G401 (cell line): ENCODE measurements at regions not wholly inside any gene's neighbourhood (a gene's known extent, or its start where the extent isn't known, plus 50 kb on each side); places are given as distances from the start of the nearest gene placed in this dataset.

Source experiments
- DNase-seq: peaks from one replicate; pipeline ENCODE4 v3.0.0-alpha.2; 2015; ENCODE audit warnings: low spot score
- in situ Hi-C: cut with HindIII; loops from 2 replicates; pipeline ENCODE4 v1.10.0; 2016; ENCODE audit warnings: low sequenced_read_pairs, mixed read lengths

DNA sequence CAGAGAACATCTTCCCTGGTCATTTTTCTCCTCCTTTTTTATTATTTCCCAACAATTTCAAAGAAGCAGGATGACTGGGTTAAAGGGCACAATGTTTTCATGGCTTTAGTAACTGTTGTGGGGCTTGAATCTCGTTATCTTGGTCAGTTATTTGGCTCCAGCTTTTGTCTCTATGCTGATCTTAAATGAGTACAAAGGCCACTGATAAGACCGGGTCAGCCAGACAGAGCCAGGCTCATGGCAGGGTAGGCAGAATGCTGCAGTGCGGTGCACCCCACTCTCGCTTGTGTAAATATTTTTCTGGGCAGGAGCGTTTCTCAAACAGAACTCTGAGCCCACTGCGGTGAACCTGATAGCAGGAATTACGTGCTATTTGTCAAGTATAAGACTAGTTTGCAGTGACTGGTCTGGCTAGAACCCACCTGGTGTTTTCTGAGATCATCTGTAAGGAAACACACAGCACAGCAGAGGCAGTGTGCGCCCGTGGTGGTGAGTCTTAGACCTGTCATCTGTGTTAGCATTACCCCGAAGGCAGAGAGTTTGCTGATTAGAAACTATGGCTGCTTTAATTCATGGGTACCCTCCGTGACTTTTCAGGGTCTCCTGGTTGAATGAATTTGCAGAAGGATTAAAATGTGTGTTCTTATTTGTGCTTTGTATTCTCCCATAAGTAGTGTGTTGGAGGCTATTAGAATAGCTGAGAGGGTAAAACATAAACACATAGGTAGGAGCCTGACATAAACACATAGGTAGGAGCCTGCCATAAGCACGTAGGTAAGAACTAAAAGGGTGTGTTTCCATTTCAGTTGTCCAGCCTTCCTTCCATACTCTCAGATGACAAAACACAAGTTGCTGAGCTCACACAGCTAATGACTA is 158.6 kb upstream of the DMRT1 start:
- in situ Hi-C loops = no loop called here
- no peak for DNase-seq

DNA sequence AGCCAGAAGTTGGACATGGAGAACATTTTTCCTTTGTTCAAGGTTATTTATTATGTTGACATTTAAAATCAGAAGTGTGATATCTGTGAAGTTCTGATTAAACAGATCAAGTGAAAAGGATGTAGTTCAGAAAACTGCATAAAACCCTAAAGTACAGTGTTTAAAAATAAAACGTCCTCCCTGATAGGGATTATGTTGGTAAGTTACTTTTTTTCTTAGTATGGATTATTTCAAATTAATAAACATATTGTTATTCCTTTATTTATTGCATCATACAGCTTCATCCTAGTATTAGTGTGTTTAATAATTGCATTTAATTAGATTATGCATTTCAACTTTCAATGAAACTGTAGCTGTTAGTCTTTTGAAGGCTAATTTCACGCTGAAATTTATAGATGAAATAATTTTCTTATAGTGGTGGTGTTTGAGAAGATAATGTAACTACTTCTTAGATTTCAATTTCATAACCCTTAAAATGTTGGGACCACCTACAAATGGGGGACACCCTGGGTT is 157.9 kb upstream of the DMRT1 start:
- in situ Hi-C loops = no loop called here
- DNase-seq = no peak

DNA sequence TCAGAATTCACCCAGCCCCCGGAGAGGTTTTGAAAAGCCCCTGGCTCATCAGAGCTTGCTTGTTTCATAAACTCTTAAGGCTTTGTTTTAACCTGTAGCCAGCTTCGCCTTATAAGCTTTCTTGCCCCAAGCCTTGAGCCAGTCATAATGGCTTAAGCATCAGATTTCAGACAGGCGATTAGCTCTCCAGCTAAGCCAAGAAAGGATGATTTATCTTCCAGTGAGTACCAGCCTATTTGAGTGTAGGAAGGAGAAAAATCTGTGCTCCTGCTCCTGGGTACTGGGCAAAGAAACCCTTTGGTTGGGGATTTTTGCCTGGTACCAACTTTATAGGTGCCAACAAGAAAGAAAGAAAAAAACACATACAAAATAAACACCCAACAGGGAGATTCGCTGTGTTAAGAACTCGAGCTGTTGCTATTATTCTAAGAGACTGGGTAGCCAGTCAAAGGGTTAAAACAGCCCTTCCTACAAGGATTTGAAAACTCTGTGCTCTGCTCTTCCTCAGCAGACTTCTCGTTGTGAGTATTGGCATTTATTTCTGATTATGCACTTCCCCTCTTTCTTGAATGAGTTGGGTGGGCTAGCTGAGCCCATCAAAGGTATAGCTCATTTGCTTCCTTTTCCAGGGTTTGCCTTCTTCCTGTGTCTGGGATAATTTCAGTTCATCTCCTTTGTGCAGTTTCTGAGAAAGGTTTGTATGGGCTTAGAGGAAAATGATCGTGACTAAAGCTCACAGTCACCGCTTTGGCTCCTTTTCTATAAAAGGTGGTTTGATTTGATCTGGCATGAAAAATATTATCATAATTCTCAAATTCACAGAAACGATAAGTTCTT is 157.2 kb upstream of the DMRT1 start:
- DNase-seq = no peak
- in situ Hi-C loops = no loop called here

DNA sequence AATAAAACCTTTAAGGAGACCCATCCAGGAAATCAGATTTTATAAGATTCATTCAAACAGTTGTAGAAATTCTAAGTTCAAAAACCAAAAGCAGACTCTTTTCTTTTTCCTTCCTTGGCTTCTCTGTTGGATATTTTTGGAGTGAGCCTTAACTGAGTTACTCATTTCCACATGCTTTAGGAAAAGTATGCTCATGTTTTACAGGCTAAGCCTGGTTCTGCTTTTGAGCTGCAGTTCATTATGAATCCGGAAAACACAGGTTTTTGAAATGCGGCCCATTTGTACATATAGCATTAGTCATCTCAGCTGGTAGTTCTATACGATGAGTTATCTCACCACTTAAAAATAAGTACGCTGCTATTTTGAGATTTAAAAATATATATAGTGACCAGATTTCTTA is 156.6 kb upstream of the DMRT1 start:
- in situ Hi-C loops = no loop called here
- no peak for DNase-seq

DNA sequence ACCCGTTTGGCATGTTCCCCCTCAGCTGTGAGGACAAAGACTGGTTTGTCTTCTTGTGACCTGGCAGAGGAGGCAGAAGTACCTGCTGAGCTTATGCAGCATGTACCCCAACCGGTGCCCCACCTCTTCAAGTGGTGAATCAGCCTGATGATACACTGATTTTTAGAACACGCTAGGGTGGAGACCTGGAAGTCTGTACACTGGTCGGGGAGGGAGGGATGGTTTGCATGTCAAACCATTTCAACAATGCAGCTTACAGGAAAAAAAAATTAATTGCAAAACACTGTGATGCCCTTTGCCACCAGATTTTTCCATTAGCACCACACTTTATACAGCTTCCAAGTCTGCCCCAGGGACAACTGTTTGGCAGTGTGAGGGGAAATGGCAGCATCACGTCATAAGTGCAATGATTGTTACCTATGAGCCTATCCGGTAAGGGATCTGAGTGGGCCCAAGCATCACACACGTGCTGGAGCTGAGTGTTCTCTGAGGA is 155.1 kb upstream of the DMRT1 start:
- no peak for DNase-seq
- in situ Hi-C loops = no loop called here

DNA sequence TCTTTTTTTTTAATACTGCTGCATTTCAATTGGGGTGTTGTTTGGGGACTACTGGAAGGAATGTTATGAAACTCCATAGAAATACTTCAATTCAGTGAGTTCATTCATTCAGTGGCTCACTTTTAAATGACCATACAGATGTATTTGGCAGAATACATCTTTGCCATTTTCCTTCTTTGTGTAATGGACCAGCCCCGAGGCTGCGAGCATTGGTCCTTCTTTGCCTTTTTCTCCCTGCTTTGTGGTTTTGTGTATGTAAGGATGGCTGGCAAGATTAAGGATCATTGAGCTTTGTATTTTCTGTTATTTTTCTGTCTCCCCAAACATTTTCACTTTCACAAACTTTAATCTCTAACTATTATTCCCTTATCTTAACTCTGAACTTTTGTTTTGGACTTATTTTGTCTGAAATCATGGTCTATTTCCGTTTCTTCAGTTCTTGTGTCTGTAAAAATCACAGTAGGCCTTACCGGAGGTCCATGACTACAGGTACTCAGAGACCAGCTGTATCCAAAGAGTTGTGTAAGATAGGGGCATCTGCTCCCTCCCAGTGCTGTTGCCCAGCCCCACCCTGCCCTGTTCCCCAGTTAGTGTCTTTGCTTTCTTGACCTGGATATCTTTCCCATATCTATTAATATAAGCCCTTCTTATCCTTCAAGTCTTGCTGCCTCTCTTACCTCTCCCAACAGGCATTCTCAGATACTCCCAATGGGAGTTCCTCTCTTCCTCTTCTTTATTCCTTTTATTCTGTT is 154.3 kb upstream of the DMRT1 start:
- no peak for DNase-seq
- in situ Hi-C loops = no loop called here

DNA sequence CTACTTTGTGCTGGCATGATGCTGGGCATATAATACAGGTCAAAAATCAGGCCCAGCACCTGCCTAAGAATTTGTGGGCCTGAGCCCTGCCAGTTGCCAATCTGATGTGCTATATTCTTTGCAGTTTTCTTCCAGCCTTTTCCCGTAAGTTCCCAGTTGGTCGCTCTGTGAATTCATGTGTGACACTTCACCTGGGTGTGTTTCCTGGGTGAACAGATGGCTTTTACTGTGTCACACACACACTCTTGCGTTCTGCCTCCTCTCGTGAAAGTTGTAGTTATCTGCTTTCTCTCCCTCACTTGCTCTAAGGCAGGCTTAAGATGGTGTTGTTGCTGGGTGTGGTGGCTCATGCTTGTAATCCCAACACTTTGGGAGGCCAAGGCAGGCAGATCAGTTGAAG is 153.5 kb upstream of the DMRT1 start:
- in situ Hi-C loops = no loop called here
- DNase-seq = no peak

DNA sequence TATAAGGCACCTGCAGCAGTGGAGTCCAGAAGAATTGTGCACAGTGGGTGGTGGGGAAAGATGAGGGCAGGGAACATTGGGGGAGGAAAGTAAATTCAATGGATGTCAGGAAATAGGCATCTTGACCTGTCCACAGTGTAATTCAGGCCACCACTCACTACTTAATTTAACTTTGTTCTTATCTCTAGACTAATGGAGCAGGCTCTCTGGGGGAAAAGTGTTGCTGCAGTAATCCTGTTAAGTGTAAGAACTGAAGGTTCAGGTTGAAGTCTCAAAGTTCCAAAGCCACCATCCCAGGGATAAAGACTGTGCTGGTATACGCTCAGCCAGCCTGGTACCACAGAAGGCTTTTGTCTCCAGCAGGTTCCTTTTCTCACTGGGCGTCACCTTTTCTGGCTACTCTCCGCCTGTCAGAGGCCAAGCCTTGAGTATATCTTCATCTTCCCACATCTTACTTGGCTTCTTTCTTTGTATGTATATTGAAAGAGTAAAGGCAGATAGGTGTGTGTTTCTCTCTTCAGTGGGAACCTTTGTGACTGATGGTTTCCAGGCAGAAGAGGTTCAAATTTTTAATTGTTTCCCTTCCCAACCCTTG is 150.9 kb upstream of the DMRT1 start:
- DNase-seq = no peak
- in situ Hi-C loops = no loop called here

DNA sequence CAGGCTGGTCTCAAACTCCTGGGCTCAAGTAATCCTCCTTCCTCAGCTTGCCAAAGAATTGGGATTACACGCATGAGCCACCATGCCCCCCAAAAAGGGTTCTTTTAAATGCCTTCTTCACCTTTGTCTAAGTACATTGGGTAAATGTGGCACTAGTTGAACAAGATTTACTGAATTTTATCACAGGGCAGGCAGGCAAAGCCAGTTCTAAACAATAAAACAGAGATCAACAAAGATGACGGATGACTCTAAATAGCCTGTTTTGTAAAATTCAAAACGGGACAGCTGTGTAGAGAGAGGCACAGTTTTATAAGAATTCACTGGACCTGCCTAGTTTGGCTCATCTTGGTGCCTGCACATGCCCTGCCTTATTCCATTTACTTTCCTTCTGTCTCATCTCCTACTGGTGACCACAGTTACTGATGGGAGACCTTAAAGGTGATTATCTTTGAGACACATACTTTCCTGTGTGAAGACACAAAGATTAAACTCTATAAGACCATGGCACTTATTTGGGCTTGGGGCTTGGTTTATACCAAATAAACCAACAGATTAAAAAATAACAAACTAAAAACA is 149.6 kb upstream of the DMRT1 start:
- no peak for DNase-seq
- in situ Hi-C loops = no loop called here

DNA sequence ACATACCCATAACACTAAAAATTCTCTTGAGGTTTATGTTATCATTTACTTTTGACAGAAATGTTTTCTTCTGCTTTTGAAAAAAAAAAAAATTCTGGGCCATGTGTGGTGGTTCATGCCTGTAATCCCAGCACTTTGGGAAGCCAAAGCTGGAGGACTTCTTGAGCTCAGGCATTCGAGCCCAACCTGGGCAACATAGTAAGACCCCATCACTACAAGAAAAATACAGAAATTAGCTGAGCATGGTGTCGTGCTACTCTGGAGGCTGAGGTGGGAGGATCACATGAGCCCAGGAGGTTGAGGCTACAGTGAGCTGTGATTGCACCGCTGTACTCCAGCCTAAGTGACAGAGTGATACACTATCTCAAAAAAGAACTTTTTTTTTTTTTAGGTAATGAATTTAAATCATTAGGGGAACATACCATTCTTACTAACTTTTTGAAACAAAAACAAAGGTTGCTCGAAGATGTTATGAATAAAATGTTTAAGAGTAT is 148.8 kb upstream of the DMRT1 start:
- in situ Hi-C loops = no loop called here
- no peak for DNase-seq

DNA sequence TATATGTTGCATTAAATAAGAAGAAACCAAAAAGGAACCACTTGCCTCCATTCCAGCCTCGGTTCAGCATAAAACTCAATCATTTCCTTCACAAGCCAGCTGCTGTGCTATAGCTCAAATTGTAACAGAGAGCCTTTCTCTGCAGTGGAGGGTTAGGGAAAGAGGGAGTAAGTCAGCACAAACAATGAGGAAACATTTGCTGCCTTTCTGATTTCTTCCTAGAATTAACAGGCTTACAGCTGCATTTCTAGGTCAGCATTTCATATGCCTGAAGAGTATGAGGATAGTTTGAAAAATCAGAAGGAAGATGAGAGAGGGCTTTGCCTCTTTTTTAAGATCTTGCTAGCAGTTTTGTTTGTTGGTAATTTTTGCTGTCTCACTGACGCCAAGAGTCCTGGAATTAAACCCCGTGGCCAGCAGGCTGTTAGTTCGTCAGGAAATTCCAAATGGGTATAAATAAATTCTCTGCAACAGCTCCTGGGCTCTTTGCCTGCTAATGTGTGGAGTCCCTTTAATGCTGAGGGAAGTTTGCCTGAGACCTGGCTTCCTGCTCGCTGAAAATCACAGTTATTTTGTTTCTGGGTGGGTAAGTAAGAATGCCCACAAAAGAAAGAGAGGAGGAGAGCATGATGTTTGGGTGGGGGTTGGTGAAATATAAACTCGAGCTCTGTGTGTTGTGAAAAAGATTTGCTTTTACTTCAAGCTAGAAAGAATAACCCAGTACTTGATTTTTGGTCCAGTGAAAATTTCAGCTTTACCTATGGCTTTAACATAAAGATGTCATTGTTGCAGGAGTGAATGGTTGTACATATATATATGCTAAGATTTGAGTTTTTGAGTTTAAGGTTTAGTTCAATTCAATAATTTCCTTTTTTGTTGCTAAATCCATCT is 148.1 kb upstream of the DMRT1 start:
- DNase-seq = peak; percentile 95
- in situ Hi-C loops = no loop called here

DNA sequence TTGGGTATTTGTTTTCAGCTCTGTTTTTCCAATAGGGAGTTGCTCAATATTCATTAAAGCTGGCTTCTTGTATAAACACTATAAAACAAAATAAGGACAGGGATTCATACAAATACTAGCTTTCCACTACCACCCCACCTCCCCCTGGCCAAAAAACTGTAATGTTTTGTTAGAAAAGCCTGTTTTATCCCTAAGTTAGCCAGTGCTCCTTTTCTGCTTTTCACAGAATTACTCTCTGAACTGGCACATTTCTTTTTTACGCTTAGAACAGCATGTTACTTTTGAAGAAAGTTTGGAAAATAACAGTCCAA is 147.4 kb upstream of the DMRT1 start:
- in situ Hi-C loops = no loop called here
- DNase-seq = no peak

DNA sequence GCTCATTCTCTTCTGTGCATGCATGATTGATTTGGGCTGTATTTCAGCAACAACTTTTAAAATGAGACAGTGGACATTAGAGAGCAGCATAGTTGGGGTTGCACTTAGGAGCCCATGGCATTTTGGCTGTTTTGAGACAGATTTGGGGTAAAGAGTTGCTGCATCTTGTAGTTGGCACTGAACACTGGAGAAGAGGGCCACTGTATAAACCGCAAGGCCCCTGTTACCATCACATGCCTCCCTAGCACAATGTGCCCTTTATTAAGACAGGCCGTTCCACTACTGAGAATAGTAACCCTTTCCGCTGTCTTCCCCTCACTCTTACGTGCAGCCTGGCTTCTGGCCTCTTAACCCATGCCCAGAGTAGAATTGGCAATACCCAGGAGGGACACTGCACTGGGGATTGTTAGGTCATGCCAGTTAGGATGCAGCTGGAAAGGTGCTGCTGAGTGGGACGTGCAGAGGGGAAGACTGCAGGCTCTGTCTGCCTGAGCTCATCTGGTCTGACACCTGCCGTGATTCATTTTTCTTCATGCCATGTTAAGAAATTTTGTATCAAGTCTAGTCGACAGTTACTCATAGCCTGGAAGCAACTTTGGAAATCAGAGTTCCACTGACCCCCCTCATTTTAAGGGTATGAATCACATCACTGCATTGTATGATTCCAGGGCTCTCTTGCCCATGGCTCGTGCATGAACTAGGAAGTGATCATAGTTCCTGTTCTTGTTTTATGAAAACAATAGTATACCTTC is 146.9 kb upstream of the DMRT1 start:
- in situ Hi-C loops = no loop called here
- peak; percentile 72 for DNase-seq

DNA sequence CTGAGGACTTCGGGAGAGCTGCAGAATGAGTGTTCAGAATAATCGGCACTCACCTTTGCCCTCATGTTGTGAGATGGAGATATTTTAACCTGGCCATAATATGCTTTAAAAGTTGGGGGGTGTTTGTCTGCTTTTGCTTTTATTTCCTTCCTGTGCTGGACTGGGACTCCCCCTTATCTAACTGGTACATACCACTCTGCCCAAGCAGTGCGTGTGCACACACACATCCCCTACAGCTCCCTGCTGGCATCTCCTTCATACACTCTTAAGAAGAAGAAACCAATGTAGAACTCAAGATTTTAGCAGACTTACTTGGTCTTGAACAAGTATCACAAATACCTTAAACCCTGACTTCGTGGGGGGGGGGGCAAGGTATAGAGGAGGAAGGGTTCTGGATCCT is 146.2 kb upstream of the DMRT1 start:
- in situ Hi-C loops = no loop called here

DNA sequence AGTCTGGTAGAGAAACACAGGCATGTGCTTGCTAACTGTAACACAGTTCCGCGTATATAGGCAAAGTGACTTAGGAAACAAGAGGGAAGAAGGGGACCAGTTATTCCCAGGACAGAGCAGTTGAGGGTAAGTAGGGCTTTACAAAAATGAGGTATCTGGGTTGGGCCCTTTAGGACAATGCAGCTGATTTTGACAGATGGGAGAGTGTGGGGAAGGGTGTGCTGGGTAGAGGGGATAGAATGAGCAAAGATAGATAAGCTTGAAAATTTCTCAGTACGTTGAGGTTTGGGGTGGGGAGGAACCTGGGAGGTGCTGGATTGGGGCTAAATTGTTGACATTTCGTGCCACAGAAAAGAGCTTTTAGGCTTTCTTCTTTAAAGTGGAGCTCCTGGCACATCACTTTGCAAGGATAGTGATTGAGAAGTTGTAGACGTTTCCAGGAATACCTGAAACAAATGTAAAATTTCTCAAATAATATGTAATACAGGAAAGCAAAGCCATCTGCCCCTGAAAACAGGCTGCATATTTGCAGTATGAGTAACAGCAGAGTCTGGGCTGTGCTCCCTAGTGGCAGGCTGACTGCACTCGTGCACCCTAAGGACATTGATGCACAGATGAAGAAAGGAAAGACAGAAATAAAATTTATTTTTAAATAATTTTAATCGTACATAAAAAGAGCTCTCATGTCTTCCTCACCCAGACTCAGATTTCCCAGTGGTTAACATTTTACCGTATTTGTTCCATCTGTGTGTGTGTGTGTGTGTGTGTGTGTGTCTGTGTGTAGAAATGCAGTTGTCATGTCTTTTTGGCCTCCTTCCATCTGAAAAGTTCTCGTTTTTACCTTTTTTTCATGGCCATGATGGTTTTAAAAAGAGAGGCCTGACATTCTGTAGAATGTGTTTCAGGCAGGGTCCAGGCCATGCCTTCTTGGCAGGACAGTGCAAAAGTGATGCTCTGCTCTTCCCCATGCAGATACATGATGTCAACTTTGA is 144.9 kb upstream of the DMRT1 start:
- DNase-seq = peak; percentile 74
- in situ Hi-C loops = no loop called here

More for the DNA sequence above, 146.2 kb upstream of the DMRT1 start:
- DNase-seq = no peak

DNA sequence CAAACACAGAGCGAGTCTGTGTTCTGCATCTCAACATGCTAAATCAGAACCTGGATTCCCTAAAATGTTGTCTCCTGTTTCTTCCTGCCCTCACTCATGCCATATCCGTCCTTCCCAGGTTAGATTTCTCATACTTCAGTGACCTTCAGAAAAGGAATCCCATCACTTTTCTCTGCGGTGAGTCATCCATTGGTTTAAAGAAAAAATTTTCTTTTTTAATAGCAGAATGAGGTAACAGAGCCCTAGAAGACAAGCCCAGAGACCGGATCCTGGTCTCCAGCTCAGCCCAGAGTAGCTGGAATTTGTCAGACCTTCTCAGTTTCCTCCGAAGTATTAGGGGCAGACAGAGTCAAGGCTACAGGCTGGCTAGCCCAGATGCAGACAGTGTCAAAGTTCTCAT is 143.2 kb upstream of the DMRT1 start:
- in situ Hi-C loops = no loop called here
- no peak for DNase-seq
